ELF-1 (cell line): ENCODE measurements at regions not wholly inside any gene's neighbourhood (a gene's known extent, or its start where the extent isn't known, plus 50 kb on each side); places are given as distances from the start of the nearest gene placed in this dataset.

Experiments
- DNase-seq: peaks from one replicate; pipeline ENCODE4 v3.0.0-alpha.2; 2016; ENCODE audit warnings: low read depth, low spot score

- no peak for DNase-seq
Observed at GRCh38 chr3:117400303-117400702, 690.7 kb downstream of the TUSC7 start.

GRCh38 chr3:117404141-117404540 is 694.6 kb downstream of the TUSC7 start:
- DNase-seq, result no peak

- DNase-seq, result no peak
Observed at GRCh38 chr3:117404730-117405129, 695.2 kb downstream of the TUSC7 start.

GRCh38 chr3:117405359-117405758 is 695.8 kb downstream of the TUSC7 start:
- DNase-seq, result no peak

- no peak for DNase-seq
Observed at GRCh38 chr3:117407317-117407716, 697.7 kb downstream of the TUSC7 start.

- no peak for DNase-seq
Observed at GRCh38 chr3:117408811-117409210, 699.2 kb downstream of the TUSC7 start.

GRCh38 chr3:117409256-117409655 is 699.7 kb downstream of the TUSC7 start:
- DNase-seq, result no peak

DNA sequence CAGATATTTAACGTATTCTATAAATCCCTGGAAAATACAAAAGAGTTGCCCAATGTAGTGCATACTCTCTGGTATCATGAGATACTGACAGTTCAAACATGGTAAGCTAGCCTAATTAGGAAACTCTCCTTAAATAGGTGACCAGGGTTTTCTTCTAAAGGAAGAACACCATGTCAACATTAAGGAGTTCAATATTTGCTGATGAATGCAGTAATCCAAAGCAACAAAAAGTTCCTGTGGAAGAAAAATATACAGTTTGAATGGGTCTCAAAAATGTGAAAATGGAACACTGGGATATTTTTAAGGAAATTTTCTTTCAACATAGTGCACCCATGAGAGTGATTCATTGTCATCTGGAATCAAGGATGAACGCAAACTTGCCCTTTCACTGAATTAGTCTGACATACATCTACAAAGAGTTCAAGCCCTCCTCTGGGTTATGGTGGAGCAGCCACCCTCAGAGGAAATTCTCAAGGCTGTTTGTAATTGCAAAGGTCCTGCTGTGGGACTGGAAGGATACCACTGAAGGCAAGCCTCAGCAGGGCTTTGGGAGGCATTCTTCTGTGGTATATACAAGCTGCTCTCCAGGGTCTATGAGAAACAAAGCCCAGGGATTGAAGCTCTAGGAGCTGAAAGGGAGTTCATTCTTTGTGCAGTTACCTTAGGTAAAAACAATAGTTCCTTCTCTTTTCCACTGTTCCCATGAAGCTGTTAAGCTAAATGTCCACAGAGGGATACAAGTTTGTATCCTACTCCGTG is 700.3 kb downstream of the TUSC7 start:
- peak; percentile 9 for DNase-seq

- no peak for DNase-seq
Observed at GRCh38 chr3:117411971-117412370, 702.4 kb downstream of the TUSC7 start.

DNA sequence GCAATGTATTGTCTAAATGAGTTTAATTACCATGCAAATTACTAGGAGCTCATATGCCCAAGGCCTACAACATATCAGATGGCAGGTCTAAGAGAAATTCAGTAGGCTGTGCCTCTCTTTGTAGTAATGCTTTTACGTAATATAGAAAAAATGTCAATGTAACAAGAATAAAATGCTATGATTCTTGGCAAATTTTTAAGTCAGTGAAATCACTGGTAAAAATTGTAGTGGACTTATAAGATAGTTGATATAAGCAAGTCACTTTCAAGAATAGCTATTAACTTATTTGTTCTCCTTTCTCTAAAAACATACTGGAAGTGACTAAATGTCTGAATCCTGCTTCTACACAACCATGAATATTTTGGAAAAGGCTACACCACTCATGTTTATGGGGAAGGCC is 707.8 kb downstream of the TUSC7 start:
- no peak for DNase-seq

DNA sequence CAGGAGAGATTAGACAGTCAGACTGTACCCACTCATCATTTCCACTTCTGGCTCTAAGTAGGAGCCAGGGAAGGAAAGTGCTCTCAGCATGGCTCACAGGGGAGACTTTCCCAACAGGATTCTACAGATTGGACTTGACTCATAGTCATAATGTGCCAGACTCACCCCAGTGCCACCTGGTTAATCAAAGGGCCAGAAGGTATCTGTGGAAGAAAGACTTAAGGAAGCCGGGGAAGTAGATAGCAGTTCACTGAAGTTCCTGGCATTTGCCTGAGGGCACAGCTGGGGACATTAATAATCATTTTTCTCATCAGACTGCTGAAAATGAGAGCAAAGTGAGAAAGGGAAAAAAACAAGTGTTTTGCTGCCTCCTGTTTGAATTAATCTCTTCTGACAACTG is 717.5 kb downstream of the TUSC7 start:
- no peak for DNase-seq

- DNase-seq, result no peak
Observed at GRCh38 chr3:117433427-117433826, 723.8 kb downstream of the TUSC7 start.

DNA sequence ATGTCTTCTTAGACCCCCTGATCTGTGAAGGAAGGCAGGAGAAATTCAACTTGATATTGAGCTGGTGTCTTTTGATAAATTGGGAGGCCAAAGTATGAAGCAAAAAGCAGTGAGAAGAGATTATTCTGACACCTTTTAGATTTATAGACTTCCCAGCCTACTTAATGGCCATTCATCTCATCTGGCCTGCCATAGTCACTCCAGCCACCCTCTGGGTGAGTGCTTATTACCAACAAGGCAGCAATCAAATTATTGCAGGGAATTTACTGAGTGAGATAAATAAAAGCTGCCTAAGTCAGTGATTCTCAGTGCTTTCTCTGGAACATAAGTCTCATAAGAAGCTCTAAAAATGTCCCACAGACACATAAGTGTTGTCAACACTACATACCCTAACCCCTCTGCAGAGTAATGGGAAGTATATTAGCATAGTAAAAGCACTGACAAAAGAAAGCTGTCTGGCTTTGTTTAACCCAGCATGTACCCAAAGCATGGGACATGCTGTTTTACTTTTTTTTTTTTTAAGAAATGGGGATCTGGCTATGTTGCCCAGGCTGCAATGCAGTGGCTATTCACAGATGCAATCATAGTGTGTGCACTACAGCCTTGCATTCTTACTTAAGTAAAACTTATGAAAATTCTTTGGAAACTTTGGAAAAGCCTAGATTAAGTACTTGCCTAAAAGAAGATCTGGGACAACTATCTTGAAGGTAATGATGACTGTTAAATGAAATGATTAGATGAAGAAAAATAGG is 725.3 kb downstream of the TUSC7 start:
- peak; percentile 21 for DNase-seq

DNA sequence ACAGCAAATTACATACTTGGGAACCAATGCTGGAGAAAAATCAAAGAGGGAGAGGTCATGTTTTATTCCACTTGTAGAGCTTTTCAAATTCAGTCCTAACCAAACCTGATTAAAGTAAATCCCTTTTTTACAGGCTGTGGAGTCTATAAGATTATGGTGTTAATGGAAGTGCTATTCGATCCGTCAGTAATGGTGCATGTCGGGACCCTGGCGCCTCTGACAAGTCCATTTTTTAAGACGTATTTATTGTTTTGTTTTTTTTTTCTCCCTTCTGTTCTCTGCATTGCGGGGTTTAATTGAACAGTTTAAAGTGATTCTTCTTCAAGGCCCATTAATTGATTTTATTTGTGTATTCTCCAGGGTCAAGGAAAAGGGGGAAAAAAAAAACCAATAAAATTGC is 725.9 kb downstream of the TUSC7 start:
- DNase-seq, result no peak

GRCh38 chr3:117439812-117440211 is 730.2 kb downstream of the TUSC7 start:
- peak; percentile 18 for DNase-seq

DNA sequence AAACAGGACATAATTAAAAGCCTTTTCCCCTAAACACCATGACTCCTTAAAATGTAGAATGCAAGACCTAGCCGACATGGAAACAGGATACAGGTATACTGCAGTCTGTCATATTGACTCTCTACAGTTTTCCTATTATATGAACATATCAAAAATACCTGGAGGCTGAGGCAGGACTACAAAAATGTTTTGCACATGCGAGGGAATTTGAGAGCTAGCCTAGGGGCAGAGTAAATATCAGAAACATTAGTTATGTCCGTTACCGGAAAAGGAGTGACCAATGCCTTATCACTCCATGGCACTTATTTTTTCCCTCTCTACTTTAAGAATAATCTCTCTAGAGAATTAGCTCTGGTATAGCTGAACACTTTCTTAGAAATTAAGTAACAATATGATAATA is 732.3 kb downstream of the TUSC7 start:
- no peak for DNase-seq

DNA sequence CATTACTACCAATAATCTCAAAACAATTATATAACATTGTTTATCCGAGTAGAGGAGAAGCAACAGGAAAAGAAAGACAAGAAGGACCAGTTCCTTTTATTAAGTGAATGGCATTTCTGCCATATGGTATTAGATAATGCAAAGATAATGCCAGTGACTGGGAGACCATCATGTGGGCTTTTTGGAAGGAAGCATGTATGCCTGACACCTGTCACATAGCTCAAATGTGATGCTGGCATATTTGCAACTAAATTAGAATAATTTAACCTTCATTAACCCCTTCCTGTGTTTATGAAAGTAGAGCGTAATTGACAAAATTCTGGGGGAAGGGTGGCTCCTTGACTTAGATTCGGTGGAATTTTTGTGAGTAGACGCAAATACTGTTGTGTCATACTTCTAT is 733.0 kb downstream of the TUSC7 start:
- no peak for DNase-seq

DNA sequence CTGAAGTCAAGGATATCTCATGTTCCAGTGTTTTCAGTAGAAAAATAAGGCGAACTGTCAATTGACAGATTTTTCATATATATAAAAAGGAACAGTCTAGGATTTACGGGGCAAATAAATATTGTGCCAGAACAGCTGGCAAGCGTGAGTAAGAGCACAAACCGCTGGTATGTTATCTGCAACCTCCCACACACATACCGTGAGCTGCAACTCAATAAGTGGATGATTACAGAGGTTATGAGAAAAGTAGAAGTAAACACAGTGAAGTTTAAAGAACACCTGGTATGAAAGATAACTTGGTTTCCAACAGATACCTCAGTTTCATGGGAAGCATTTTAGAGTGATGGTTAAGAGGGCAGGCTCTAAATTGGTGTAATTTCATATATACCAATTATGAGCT is 733.4 kb downstream of the TUSC7 start:
- no peak for DNase-seq

DNA sequence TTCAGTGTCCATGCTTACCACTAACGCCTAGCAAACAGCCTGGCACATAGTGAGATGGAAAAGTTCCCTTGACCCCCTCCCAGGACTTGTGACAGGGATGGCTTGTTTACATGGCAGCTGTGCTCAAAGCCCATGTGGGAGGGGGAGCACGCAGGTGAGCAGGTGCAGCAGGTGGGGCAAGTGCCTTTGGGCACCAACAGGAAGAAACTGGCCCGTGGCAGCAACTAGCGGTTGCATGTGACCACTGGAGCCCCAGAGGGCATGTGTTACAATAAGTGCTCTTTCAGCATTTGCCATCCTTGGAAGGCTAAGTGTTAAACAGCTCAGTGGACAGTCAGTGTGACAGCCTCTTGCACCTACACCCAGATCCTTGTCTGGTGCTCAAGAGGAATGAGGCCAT is 734.6 kb downstream of the TUSC7 start:
- DNase-seq, result no peak

GRCh38 chr3:117447419-117447818 is 737.8 kb downstream of the TUSC7 start:
- DNase-seq, result no peak

- DNase-seq, result no peak
Observed at GRCh38 chr3:117450026-117450425, 740.4 kb downstream of the TUSC7 start.

GRCh38 chr3:117454254-117454653 is 744.7 kb downstream of the TUSC7 start:
- DNase-seq, result no peak

- no peak for DNase-seq
Observed at GRCh38 chr3:117454908-117455307, 745.3 kb downstream of the TUSC7 start.
